ENCODE measurements at regions not wholly inside any gene's neighbourhood (a gene's known extent, or its start where the extent isn't known, plus 50 kb on each side); places are given as distances from the start of the nearest gene placed in this dataset.

DNA sequence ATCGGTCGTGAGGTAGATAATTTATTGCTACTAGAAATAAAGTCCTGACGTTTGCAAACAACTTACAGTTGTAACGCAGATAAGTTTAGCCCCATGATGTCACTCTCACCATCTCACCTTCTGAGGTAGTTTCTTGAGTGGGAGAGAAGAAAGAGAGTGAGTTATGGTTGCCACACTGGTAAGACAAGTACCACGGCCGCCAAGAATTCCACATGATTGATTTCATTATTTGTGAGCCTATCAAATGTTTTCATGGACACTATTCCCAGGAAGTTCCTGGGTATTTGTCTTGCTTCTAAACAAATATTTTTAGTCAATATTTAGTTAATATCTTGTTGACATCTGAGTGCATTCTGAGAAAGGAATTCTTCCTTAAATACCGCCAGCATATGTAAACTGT is 339.4 kb upstream of the KIAA1217 start:
- H3K9me3 ChIP-seq, result no peaks in the 10 kb centered on the region
- H3K4me3 ChIP-seq, result no peak overlapping the region
- no peaks in the 10 kb centered on the region for H3K36me3 ChIP-seq
- DNase-seq (no peak), ATAC-seq (no peak)
- no peaks in the 10 kb centered on the region for H3K27me3 ChIP-seq
- WGBS (ENCODE audit: insufficient coverage, low coverage, low lambda C conversion rate, missing lambda C conversion rate), result 39% methylated on average over 7 of the region's 7 CpGs
- H3K4me1 ChIP-seq, result no peaks in the 10 kb centered on the region
- intact Hi-C loops (cut with DNase I), result no loop called here
- TF ChIP-seq POLR2A (IDR thresholded peaks at IDR 0.05), result no peak
- TF ChIP-seq, protein P1, sequence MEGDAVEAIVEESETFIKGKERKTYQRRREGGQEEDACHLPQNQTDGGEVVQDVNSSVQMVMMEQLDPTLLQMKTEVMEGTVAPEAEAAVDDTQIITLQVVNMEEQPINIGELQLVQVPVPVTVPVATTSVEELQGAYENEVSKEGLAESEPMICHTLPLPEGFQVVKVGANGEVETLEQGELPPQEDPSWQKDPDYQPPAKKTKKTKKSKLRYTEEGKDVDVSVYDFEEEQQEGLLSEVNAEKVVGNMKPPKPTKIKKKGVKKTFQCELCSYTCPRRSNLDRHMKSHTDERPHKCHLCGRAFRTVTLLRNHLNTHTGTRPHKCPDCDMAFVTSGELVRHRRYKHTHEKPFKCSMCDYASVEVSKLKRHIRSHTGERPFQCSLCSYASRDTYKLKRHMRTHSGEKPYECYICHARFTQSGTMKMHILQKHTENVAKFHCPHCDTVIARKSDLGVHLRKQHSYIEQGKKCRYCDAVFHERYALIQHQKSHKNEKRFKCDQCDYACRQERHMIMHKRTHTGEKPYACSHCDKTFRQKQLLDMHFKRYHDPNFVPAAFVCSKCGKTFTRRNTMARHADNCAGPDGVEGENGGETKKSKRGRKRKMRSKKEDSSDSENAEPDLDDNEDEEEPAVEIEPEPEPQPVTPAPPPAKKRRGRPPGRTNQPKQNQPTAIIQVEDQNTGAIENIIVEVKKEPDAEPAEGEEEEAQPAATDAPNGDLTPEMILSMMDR (IDR thresholded peaks at IDR 0.05), result no peak
- no peak overlapping the region for H3K27ac ChIP-seq

DNA sequence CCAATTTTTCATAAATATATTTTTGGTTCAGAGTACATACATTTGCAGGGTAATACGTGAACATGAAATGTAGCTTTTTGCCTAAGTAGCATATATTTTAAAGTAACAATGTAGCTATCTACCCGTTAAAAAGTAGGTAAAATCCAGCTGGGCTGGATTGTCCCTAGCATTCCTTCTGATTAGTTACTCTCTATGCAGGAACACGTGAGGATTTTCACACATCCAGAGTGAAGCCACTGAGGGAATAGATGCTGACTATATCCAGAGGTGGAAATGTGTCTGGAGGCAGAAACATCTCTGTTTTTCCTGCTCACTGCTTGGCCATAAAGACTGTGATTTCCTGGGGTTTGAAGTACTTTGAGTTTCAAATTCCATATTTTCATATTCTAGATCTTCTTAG is 338.9 kb upstream of the KIAA1217 start:
- Histone ChIP-seq H3K27ac (no peak overlapping the region), H3K4me3 (no peak overlapping the region), H3K27me3 (no peaks in the 10 kb centered on the region), H3K4me1 (no peaks in the 10 kb centered on the region), H3K9me3 (no peaks in the 10 kb centered on the region), H3K36me3 (no peaks in the 10 kb centered on the region)
- no peak for ATAC-seq
- no peak for DNase-seq
- intact Hi-C loops (cut with DNase I), result no loop called here
- no peak for TF ChIP-seq POLR2A (IDR thresholded peaks at IDR 0.05)
- TF ChIP-seq, protein P1 (IDR thresholded peaks at IDR 0.05), result no peak
- 33% methylated on average over 3 of the region's 3 CpGs for WGBS (ENCODE audit: insufficient coverage, low coverage, low lambda C conversion rate, missing lambda C conversion rate)

DNA sequence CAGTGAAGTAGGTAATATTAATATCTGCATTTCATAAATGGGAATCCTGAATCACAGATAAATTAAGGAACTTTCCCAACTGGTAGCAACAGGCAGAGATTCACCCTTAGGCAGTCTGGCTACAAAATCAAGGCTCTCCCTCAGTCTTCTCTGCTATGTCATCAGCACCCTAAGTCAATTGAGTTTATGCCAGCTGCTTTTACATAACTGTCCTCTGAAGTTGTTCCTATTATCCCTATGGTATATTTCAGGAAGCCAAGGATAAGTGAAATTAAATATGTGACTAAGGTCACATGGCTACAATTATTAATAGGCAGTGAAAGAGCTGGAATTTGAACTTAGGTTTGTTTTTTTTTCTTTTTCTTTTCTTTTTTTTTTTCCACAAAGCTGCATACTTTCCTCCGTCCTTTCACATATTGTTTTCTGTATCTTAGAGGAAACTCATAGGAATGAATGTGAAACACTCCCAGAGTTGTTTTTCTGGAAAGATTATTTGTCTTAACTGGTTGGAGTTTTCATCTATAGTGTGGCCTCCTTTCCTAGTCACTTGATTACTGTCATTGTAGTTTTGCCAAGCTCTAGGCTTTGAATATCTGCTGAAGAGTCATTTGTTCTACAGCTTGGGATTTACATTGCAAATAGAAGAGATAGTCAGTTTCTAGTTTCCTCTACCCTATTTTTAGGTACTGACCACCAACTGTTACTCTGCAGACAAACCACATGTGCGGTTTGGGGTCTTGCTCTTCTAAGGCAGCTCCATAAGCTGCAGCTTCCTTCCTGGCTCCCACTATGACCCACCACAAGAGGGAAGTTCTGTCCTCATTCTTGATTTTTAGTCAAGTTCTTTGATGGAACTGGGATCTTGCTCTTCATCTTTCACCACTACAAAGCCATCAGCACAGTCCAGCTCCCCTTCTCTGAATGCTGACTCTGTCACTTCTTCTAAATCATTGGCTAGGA is 338.0 kb upstream of the KIAA1217 start:
- WGBS (ENCODE audit: insufficient coverage, low coverage, low lambda C conversion rate, missing lambda C conversion rate), result 18% methylated on average over 2 of the region's 2 CpGs

DNA sequence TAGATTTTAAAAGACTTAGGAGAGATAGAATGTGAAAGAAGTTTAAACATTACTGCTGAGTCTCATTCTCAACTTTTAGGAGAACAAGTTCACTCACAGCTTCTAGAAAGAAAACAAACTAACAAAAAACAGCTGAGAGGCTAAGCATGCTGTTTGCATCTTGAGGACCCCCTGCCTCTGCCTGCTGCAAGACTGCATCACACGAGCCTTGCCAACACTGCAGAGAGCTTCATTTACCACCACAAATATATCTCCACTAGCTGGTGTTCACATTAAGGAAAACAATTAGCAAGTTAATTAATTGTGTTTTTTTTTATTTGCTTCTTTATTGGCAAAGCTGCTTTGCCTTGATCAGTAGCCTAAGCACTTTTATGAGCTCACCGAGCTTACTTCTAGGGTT is 336.6 kb upstream of the KIAA1217 start:
- ATAC-seq (no peak), DNase-seq (no peak)
- WGBS (ENCODE audit: insufficient coverage, low coverage, low lambda C conversion rate, missing lambda C conversion rate), result 39% methylated on average over 2 of the region's 2 CpGs
- intact Hi-C loops (cut with DNase I), result no loop called here
- H3K4me1 ChIP-seq, result no peaks in the 10 kb centered on the region
- H3K27ac ChIP-seq, result no peak overlapping the region
- no peak overlapping the region for H3K4me3 ChIP-seq
- H3K27me3 ChIP-seq, result no peaks in the 10 kb centered on the region
- H3K36me3 ChIP-seq, result no peaks in the 10 kb centered on the region
- no peaks in the 10 kb centered on the region for H3K9me3 ChIP-seq
- TF ChIP-seq, protein P1 (IDR thresholded peaks at IDR 0.05), result no peak
- TF ChIP-seq POLR2A (IDR thresholded peaks at IDR 0.05), result no peak

More for the DNA sequence above, 338.0 kb upstream of the KIAA1217 start:
- ATAC-seq (no peak), DNase-seq (no peak)
- H3K27ac ChIP-seq, result no peak overlapping the region
- TF ChIP-seq, protein P1 (IDR thresholded peaks at IDR 0.05), result no peak
- no peak for TF ChIP-seq POLR2A (IDR thresholded peaks at IDR 0.05)
- intact Hi-C loops (cut with DNase I), result no loop called here
- no peaks in the 10 kb centered on the region for H3K9me3 ChIP-seq
- H3K4me3 ChIP-seq, result no peak overlapping the region
- no peaks in the 10 kb centered on the region for H3K27me3 ChIP-seq
- H3K4me1 ChIP-seq, result no peaks in the 10 kb centered on the region
- H3K36me3 ChIP-seq, result no peaks in the 10 kb centered on the region
